DND-41 (cell line): ENCODE measurements at regions not wholly inside any gene's neighbourhood (a gene's known extent, or its start where the extent isn't known, plus 50 kb on each side); places are given as distances from the start of the nearest gene placed in this dataset.

Experiments used
- EZH2 ChIP-seq: IDR thresholded peaks from 3 replicates; pipeline ENCODE4 v1.6.1; 2012; ENCODE audit warnings: borderline replicate concordance, low read depth, mild to moderate bottlenecking, moderate library complexity, low read length, inconsistent platforms; ENCODE audit not compliant: severe bottlenecking
- TF ChIP-seq, protein P1 (sequence below): IDR thresholded peaks from 2 replicates; pipeline ENCODE4 v1.5.1; 2012; ENCODE audit warnings: borderline replicate concordance, low read length, moderate library complexity, mild to moderate bottlenecking; ENCODE audit not compliant: poor library complexity, severe bottlenecking; ENCODE audit errors: extremely low read depth

DNA sequence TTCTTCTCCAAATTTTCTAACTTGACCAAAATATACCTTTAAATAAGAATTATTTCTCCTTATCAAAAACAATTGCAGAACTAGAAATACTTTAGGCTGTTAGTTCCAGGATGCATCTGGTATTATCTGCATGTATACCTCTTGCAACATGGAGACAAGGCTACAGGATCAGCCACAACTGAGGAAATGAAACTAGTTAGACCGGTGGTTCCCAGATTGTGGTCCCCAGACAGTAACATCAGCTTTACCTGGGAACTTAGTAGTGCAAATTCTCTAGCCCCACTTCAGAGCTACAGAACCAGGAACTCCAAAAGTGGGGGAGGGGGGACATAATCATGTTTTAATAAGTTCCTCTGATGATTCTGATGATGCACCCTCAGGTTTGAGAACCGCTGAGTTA lies 61.6 kb upstream of the C9orf72 start:
- TF ChIP-seq, protein P1, sequence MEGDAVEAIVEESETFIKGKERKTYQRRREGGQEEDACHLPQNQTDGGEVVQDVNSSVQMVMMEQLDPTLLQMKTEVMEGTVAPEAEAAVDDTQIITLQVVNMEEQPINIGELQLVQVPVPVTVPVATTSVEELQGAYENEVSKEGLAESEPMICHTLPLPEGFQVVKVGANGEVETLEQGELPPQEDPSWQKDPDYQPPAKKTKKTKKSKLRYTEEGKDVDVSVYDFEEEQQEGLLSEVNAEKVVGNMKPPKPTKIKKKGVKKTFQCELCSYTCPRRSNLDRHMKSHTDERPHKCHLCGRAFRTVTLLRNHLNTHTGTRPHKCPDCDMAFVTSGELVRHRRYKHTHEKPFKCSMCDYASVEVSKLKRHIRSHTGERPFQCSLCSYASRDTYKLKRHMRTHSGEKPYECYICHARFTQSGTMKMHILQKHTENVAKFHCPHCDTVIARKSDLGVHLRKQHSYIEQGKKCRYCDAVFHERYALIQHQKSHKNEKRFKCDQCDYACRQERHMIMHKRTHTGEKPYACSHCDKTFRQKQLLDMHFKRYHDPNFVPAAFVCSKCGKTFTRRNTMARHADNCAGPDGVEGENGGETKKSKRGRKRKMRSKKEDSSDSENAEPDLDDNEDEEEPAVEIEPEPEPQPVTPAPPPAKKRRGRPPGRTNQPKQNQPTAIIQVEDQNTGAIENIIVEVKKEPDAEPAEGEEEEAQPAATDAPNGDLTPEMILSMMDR: no peak
- no peak for TF ChIP-seq EZH2
